GM23338 (cell line): ENCODE measurements at regions not wholly inside any gene's neighbourhood (a gene's known extent, or its start where the extent isn't known, plus 50 kb on each side); places are given as distances from the start of the nearest gene placed in this dataset.

Source experiments
- ATAC-seq: fragments of 200-7000 bp; cut with Tn5 transposase; 3 replicates; pipeline ENCODE4 v1.9.1; 2020
- DNase-seq: peaks from one replicate; pipeline ENCODE4 v3.0.0-alpha.2; 2015; ENCODE audit warnings: low spot score
- H2AFZ ChIP-seq: fragments of 200-600 bp; sonication (generic); 2 replicates; pipeline ENCODE4 v1.8.0; 2016; ENCODE audit warnings: antibody characterized with exemption, mild to moderate bottlenecking, moderate library complexity
- H3F3A ChIP-seq: fragments of 200-600 bp; sonication (generic); replicated peaks from 2 replicates; pipeline ENCODE4 v1.8.0; 2017; ENCODE audit warnings: antibody characterized with exemption, mixed run types, low read depth
- H3K27ac ChIP-seq: fragments of 200-600 bp; sonication (generic); 2 replicates; pipeline ENCODE4 v1.6.1; 2016; ENCODE audit warnings: low read depth
- H3K27me3 ChIP-seq: fragments of 200-600 bp; sonication (generic); 2 replicates; pipeline ENCODE4 v1.8.0; 2016; ENCODE audit warnings: mild to moderate bottlenecking, mixed run types, moderate library complexity; ENCODE audit not compliant: insufficient read depth
- H3K36me3 ChIP-seq: fragments of 200-600 bp; sonication (generic); 2 replicates; pipeline ENCODE4 v1.8.0; 2016; ENCODE audit warnings: mild to moderate bottlenecking; ENCODE audit not compliant: insufficient read depth
- H3K4me1 ChIP-seq: fragments of 200-600 bp; sonication (generic); 2 replicates; pipeline ENCODE4 v1.8.0; 2016; ENCODE audit warnings: mild to moderate bottlenecking, moderate library complexity; ENCODE audit not compliant: insufficient read depth
- H3K4me2 ChIP-seq: fragments of 200-600 bp; sonication (generic); 2 replicates; pipeline ENCODE4 v1.7.1; 2017; ENCODE audit warnings: mixed run types
- H3K4me3 ChIP-seq: fragments of 200-600 bp; sonication (generic); 2 replicates; pipeline ENCODE4 v1.6.1; 2016; ENCODE audit warnings: mixed run types
- H3K79me2 ChIP-seq: fragments of 200-600 bp; sonication (generic); replicated peaks from 2 replicates; pipeline ENCODE4 v1.8.0; 2017; ENCODE audit warnings: mild to moderate bottlenecking; ENCODE audit not compliant: insufficient read depth
- H3K9me2 ChIP-seq: fragments of 200-600 bp; sonication (generic); 2 replicates; pipeline ENCODE4 v1.8.0; 2017; ENCODE audit not compliant: insufficient read depth
- H4K20me1 ChIP-seq: fragments of 200-600 bp; sonication (generic); replicated peaks from 2 replicates; pipeline ENCODE4 v1.8.0; 2017; ENCODE audit warnings: mild to moderate bottlenecking; ENCODE audit not compliant: insufficient read depth
- H3K27ac Mint-ChIP-seq: 2 replicates; pipeline ENCODE4 v1.8.0; 2020; ENCODE audit warnings: inconsistent platforms, mild to moderate bottlenecking, moderate library complexity, mixed read lengths
- H3K27me3 Mint-ChIP-seq: 3 replicates; pipeline ENCODE4 v1.8.0; 2022; ENCODE audit warnings: low read depth, mild to moderate bottlenecking, moderate library complexity, mixed read lengths, inconsistent platforms; ENCODE audit not compliant: insufficient read depth, poor library complexity
- H3K36me3 Mint-ChIP-seq: 3 replicates; pipeline ENCODE4 v1.8.0; 2021; ENCODE audit warnings: low read depth, mild to moderate bottlenecking, inconsistent platforms, moderate library complexity, mixed read lengths
- H3K4me1 Mint-ChIP-seq: 3 replicates; pipeline ENCODE4 v1.8.0; 2020; ENCODE audit warnings: mild to moderate bottlenecking, inconsistent platforms, mixed read lengths
- H3K4me3 Mint-ChIP-seq: 3 replicates; pipeline ENCODE4 v1.8.0; 2021; ENCODE audit warnings: moderate library complexity, mild to moderate bottlenecking, inconsistent platforms, mixed read lengths
- H3K9me3 Mint-ChIP-seq: 3 replicates; pipeline ENCODE4 v1.8.0; 2020; ENCODE audit warnings: moderate library complexity, mild to moderate bottlenecking, inconsistent platforms, mixed read lengths
- CTCF ChIP-seq, 2 experiments: fragments of 200-600 bp in 1 of 2; sonication (generic) in 1 of 2; conservative IDR thresholded peaks; 2 replicates each; pipeline versions ENCODE4 v1.5.1 to v1.6.1; 2016 to 2017; ENCODE audit warnings: antibody characterized with exemption in 2 of 2, low read depth in 2 of 2, mild to moderate bottlenecking in 2 of 2, moderate library complexity in 1 of 2
- EZH2 ChIP-seq: fragments of 200-600 bp; sonication (generic); IDR thresholded peaks from one replicate; pipeline ENCODE4 v1.8.0; 2017; ENCODE audit warnings: antibody characterized with exemption, mild to moderate bottlenecking, low read depth; ENCODE audit not compliant: unreplicated experiment
- EZH2phosphoT487 ChIP-seq: fragments of 200-600 bp; sonication (generic); IDR thresholded peaks from one replicate; pipeline ENCODE4 v1.8.1; 2018; ENCODE audit warnings: antibody characterized with exemption; ENCODE audit not compliant: unreplicated experiment
- POLR2AphosphoS5 ChIP-seq: IDR thresholded peaks from 2 replicates; pipeline ENCODE4 v1.6.1; 2016; ENCODE audit warnings: antibody characterized with exemption, low read depth
- REST ChIP-seq: IDR thresholded peaks from one replicate; pipeline ENCODE4 v1.6.1; 2018; ENCODE audit warnings: antibody characterized with exemption; ENCODE audit not compliant: unreplicated experiment
- ZNF462 ChIP-seq: fragments of 250-450 bp; sonication (Bioruptor Pico); IDR thresholded peaks from 2 replicates; pipeline ENCODE4 v1.5.0; 2020; ENCODE audit warnings: mild to moderate bottlenecking, moderate library complexity

GRCh38 chr17:47066095-47066494, 87.0 kb upstream of the RPRML start:
- DNase-seq (peak; percentile 67), ATAC-seq (peak; percentile 63)
- Mint-ChIP-seq H3K4me3 (peak overlapping the region; percentile 95), H3K27me3 (peaks cover 3% of the 10 kb centered on the region), H3K9me3 (peaks cover 13% of the 10 kb centered on the region), H3K4me1 (peaks cover 22% of the 10 kb centered on the region), H3K27ac (peak overlapping the region; percentile 80), H3K36me3 (peaks cover 23% of the 10 kb centered on the region)
- no peak overlapping the region for H2AFZ ChIP-seq
- H4K20me1 ChIP-seq: no peaks in the 10 kb centered on the region
- peak in 1 of 2 experiments; percentile 8; a peak in 1 of 4 replicates for TF ChIP-seq CTCF (conservative IDR thresholded peaks at IDR 0.05; ENCODE audit: low read depth in 2 of 2)
- TF ChIP-seq ZNF462: no peak
- H3K4me1 ChIP-seq: peaks cover 15% of the 10 kb centered on the region; the same call in 1 of the 2 replicates
- H3K79me2 ChIP-seq: no peaks in the 10 kb centered on the region
- H3F3A ChIP-seq: no peaks in the 10 kb centered on the region
- no peaks in the 10 kb centered on the region; the same call in 1 of the 2 replicates for H3K9me2 ChIP-seq
- H3K27me3 ChIP-seq: no peaks in the 10 kb centered on the region
- H3K36me3 ChIP-seq: no peaks in the 10 kb centered on the region
- H3K4me2 ChIP-seq: peak overlapping the region; percentile 84
- H3K4me3 ChIP-seq: peak overlapping the region; percentile 78
- peak overlapping the region; percentile 39; the same call in 1 of the 2 replicates for H3K27ac ChIP-seq

- peaks cover 22% of the 10 kb centered on the region for H3K4me1 Mint-ChIP-seq
- no peaks in the 10 kb centered on the region for H3K79me2 ChIP-seq
- H3K4me3 Mint-ChIP-seq: no peak overlapping the region
- TF ChIP-seq REST: no peak
- no peak for TF ChIP-seq POLR2AphosphoS5
- no peak for TF ChIP-seq EZH2phosphoT487
- no peak for TF ChIP-seq EZH2
- no peak for TF ChIP-seq CTCF (conservative IDR thresholded peaks at IDR 0.05; ENCODE audit: low read depth in 2 of 2)
Measured at GRCh38 chr17:47064684-47065083, 85.6 kb upstream of the RPRML start.

More at GRCh38 chr17:47064684-47065083, 85.6 kb upstream of the RPRML start:
- Histone ChIP-seq H3K4me1 (peaks cover 15% of the 10 kb centered on the region; the same call in 1 of the 2 replicates), H3K27ac (no peak overlapping the region), H4K20me1 (no peaks in the 10 kb centered on the region), H2AFZ (no peak overlapping the region), H3K36me3 (no peaks in the 10 kb centered on the region), H3K4me2 (no peak overlapping the region), H3K9me2 (no peaks in the 10 kb centered on the region), H3K4me3 (no peak overlapping the region), H3K27me3 (no peaks in the 10 kb centered on the region), H3F3A (no peaks in the 10 kb centered on the region)
- Mint-ChIP-seq H3K27me3 (peaks cover 3% of the 10 kb centered on the region), H3K9me3 (peaks cover 13% of the 10 kb centered on the region), H3K36me3 (peaks cover 23% of the 10 kb centered on the region), H3K27ac (no peak overlapping the region)
- DNase-seq (no peak), ATAC-seq (no peak)
